ENCODE measurements at regions not wholly inside any gene's neighbourhood (a gene's known extent, or its start where the extent isn't known, plus 50 kb on each side); places are given as distances from the start of the nearest gene placed in this dataset.

- no peak overlapping the region for H3K4me3 Mint-ChIP-seq
- H3K36me3 Mint-ChIP-seq (ENCODE audit: low read depth): no peaks in the 10 kb centered on the region
- no peak for DNase-seq (ENCODE audit: low read depth, low spot score)
- TF ChIP-seq CTCF (conservative IDR thresholded peaks at IDR 0.05): no peak
- no peaks in the 10 kb centered on the region for H3K4me1 Mint-ChIP-seq
- H3K27ac Mint-ChIP-seq (ENCODE audit: unreplicated experiment): no peak overlapping the region
- peaks cover 15% of the 10 kb centered on the region for H3K27me3 Mint-ChIP-seq (ENCODE audit: low read depth)
- no peaks in the 10 kb centered on the region for H3K9me3 Mint-ChIP-seq
These were observed 1381.9 kb downstream of the TBC1D22A start for GRCh38 chr22:48144318-48144717.

GRCh38 chr22:48143856-48144255 lies 1381.4 kb downstream of the TBC1D22A start:
- Mint-ChIP-seq H3K27me3 (ENCODE audit: low read depth) (peaks cover 15% of the 10 kb centered on the region), H3K9me3 (no peaks in the 10 kb centered on the region), H3K36me3 (ENCODE audit: low read depth) (no peaks in the 10 kb centered on the region), H3K27ac (ENCODE audit: unreplicated experiment) (no peak overlapping the region), H3K4me3 (no peak overlapping the region), H3K4me1 (no peaks in the 10 kb centered on the region)
- no peak for DNase-seq (ENCODE audit: low read depth, low spot score)
- TF ChIP-seq CTCF (conservative IDR thresholded peaks at IDR 0.05): no peak

- H3K27me3 Mint-ChIP-seq (ENCODE audit: low read depth): peaks cover 15% of the 10 kb centered on the region
- no peak for DNase-seq (ENCODE audit: low read depth, low spot score)
- H3K9me3 Mint-ChIP-seq: no peaks in the 10 kb centered on the region
- no peaks in the 10 kb centered on the region for H3K36me3 Mint-ChIP-seq (ENCODE audit: low read depth)
- no peak overlapping the region for H3K4me3 Mint-ChIP-seq
- no peak overlapping the region for H3K27ac Mint-ChIP-seq (ENCODE audit: unreplicated experiment)
- no peaks in the 10 kb centered on the region for H3K4me1 Mint-ChIP-seq
- TF ChIP-seq CTCF (conservative IDR thresholded peaks at IDR 0.05): no peak
These were observed 1379.9 kb downstream of the TBC1D22A start for GRCh38 chr22:48142388-48142787.

GRCh38 chr22:48141301-48141700 lies 1378.9 kb downstream of the TBC1D22A start:
- no peak for DNase-seq (ENCODE audit: low read depth, low spot score)

GRCh38 chr22:48140261-48140813 lies 1377.9 kb downstream of the TBC1D22A start:
- H3K9me3 Mint-ChIP-seq: no peaks in the 10 kb centered on the region
- no peak overlapping the region for H3K4me3 Mint-ChIP-seq
- H3K36me3 Mint-ChIP-seq (ENCODE audit: low read depth): no peaks in the 10 kb centered on the region
- no peak overlapping the region for H3K27ac Mint-ChIP-seq (ENCODE audit: unreplicated experiment)
- no peak for DNase-seq (ENCODE audit: low read depth, low spot score)
- TF ChIP-seq CTCF (conservative IDR thresholded peaks at IDR 0.05): no peak
- H3K27me3 Mint-ChIP-seq (ENCODE audit: low read depth): peaks cover 8% of the 10 kb centered on the region
- H3K4me1 Mint-ChIP-seq: peaks cover 4% of the 10 kb centered on the region

More at GRCh38 chr22:48141301-48141700, 1378.9 kb downstream of the TBC1D22A start:
- no peak for TF ChIP-seq CTCF (conservative IDR thresholded peaks at IDR 0.05)
- H3K27ac Mint-ChIP-seq (ENCODE audit: unreplicated experiment): no peak overlapping the region
- peaks cover 11% of the 10 kb centered on the region for H3K27me3 Mint-ChIP-seq (ENCODE audit: low read depth)
- no peaks in the 10 kb centered on the region for H3K36me3 Mint-ChIP-seq (ENCODE audit: low read depth)
- H3K4me3 Mint-ChIP-seq: no peak overlapping the region
- H3K4me1 Mint-ChIP-seq: no peaks in the 10 kb centered on the region
- no peaks in the 10 kb centered on the region for H3K9me3 Mint-ChIP-seq

All from neural crest cell (in vitro differentiated cells).